ENCODE measurements at regions not wholly inside any gene's neighbourhood (a gene's known extent, or its start where the extent isn't known, plus 50 kb on each side); places are given as distances from the start of the nearest gene placed in this dataset.

GRCh38 chr7:53917637-53918036, 624.5 kb upstream of the VSTM2A start:
- Histone ChIP-seq H3K9me3 (ENCODE audit: low read length) (0 out of 2 replicates have a peak, but pooled peaks cover 3% of the 10 kb centered on the region), H4K20me1 (ENCODE audit: low read length) (no peaks in the 10 kb centered on the region), H3K9ac (ENCODE audit: low read length) (no peak overlapping the region), H3K4me3 (ENCODE audit: low read length) (no peak overlapping the region), H3K27ac (ENCODE audit: low read length) (no peak overlapping the region), H3K27me3 (ENCODE audit: low read length) (no peaks in the 10 kb centered on the region), H2AFZ (ENCODE audit: low read length) (no peak overlapping the region), H3K9me2 (replicated peaks; ENCODE audit: low read length) (no peaks in the 10 kb centered on the region), H3K4me2 (ENCODE audit: low read length) (no peak overlapping the region), H3F3A (ENCODE audit: low read length, unreplicated experiment) (no peaks in the 10 kb centered on the region), H3K36me3 (ENCODE audit: low read depth, low read length) (no peaks in the 10 kb centered on the region), H3K79me2 (ENCODE audit: low read length) (no peaks in the 10 kb centered on the region), H3K4me1 (ENCODE audit: insufficient read depth, low read length) (no peaks in the 10 kb centered on the region)
- intact Hi-C loops (cut with micrococcal nuclease) = no loop called here
- BruUV-seq (replicated peaks) = no TSS peak
- ChIA-PET POLR2A (ENCODE audit: unreplicated experiment) (no interaction called here), CTCF (no interaction called here)
- DNase-seq = no peak
- TF ChIP-seq EZH2phosphoT487 (IDR thresholded peaks at IDR 0.05; ENCODE audit: borderline replicate concordance, low read length) = no peak
- no peak for TF ChIP-seq EZH2 (IDR thresholded peaks at IDR 0.05; ENCODE audit: low read length, unreplicated experiment)
- TF ChIP-seq CTCF (conservative IDR thresholded peaks at IDR 0.05; ENCODE audit: low read depth, low read length) = no peak
- ATAC-seq = no peak

- no peaks in the 10 kb centered on the region for H3K9me2 ChIP-seq (replicated peaks; ENCODE audit: low read length)
- H3K79me2 ChIP-seq (ENCODE audit: low read length) = no peaks in the 10 kb centered on the region
- intact Hi-C loops (cut with micrococcal nuclease) = no loop called here
- no peak overlapping the region for H2AFZ ChIP-seq (ENCODE audit: low read length)
- no peaks in the 10 kb centered on the region for H4K20me1 ChIP-seq (ENCODE audit: low read length)
- no peak overlapping the region for H3K4me3 ChIP-seq (ENCODE audit: low read length)
- no peaks in the 10 kb centered on the region for H3K27me3 ChIP-seq (ENCODE audit: low read length)
- ATAC-seq = no peak
- ChIA-PET CTCF (no interaction called here), POLR2A (ENCODE audit: unreplicated experiment) (no interaction called here)
- no peaks in the 10 kb centered on the region for H3K4me1 ChIP-seq (ENCODE audit: insufficient read depth, low read length)
- H3F3A ChIP-seq (ENCODE audit: low read length, unreplicated experiment) = no peaks in the 10 kb centered on the region
- BruUV-seq (replicated peaks) = no TSS peak
- 0 out of 2 replicates have a peak, but pooled peaks cover 3% of the 10 kb centered on the region for H3K9me3 ChIP-seq (ENCODE audit: low read length)
- no peak overlapping the region for H3K4me2 ChIP-seq (ENCODE audit: low read length)
- DNase-seq = no peak
- no peaks in the 10 kb centered on the region for H3K36me3 ChIP-seq (ENCODE audit: low read depth, low read length)
- no peak for TF ChIP-seq CTCF (conservative IDR thresholded peaks at IDR 0.05; ENCODE audit: low read depth, low read length)
- TF ChIP-seq EZH2phosphoT487 (IDR thresholded peaks at IDR 0.05; ENCODE audit: borderline replicate concordance, low read length) = no peak
- TF ChIP-seq EZH2 (IDR thresholded peaks at IDR 0.05; ENCODE audit: low read length, unreplicated experiment) = no peak
- no peak overlapping the region for H3K9ac ChIP-seq (ENCODE audit: low read length)
- no peak overlapping the region for H3K27ac ChIP-seq (ENCODE audit: low read length)
Measured at GRCh38 chr7:53920011-53920410, 622.2 kb upstream of the VSTM2A start.

- H3K27me3 ChIP-seq (ENCODE audit: low read length) = no peaks in the 10 kb centered on the region
- POLR2A ChIA-PET (ENCODE audit: unreplicated experiment) = no interaction called here
- H2AFZ ChIP-seq (ENCODE audit: low read length) = no peak overlapping the region
- CTCF ChIA-PET = no interaction called here
- no peaks in the 10 kb centered on the region for H3F3A ChIP-seq (ENCODE audit: low read length, unreplicated experiment)
- H3K4me1 ChIP-seq (ENCODE audit: insufficient read depth, low read length) = no peaks in the 10 kb centered on the region
- no peak overlapping the region for H3K4me2 ChIP-seq (ENCODE audit: low read length)
- no peak for DNase-seq
- H3K9ac ChIP-seq (ENCODE audit: low read length) = no peak overlapping the region
- no peaks in the 10 kb centered on the region for H4K20me1 ChIP-seq (ENCODE audit: low read length)
- H3K9me2 ChIP-seq (replicated peaks; ENCODE audit: low read length) = no peaks in the 10 kb centered on the region
- H3K27ac ChIP-seq (ENCODE audit: low read length) = no peak overlapping the region
- TF ChIP-seq EZH2phosphoT487 (IDR thresholded peaks at IDR 0.05; ENCODE audit: borderline replicate concordance, low read length) (no peak), EZH2 (IDR thresholded peaks at IDR 0.05; ENCODE audit: low read length, unreplicated experiment) (no peak), CTCF (conservative IDR thresholded peaks at IDR 0.05; ENCODE audit: low read depth, low read length) (no peak)
- H3K9me3 ChIP-seq (ENCODE audit: low read length) = no peaks in the 10 kb centered on the region; the same call in 1 of the 2 replicates
- ATAC-seq = no peak
- intact Hi-C loops (cut with micrococcal nuclease) = no loop called here
- H3K79me2 ChIP-seq (ENCODE audit: low read length) = no peaks in the 10 kb centered on the region
- H3K36me3 ChIP-seq (ENCODE audit: low read depth, low read length) = no peaks in the 10 kb centered on the region
- no peak overlapping the region for H3K4me3 ChIP-seq (ENCODE audit: low read length)
- BruUV-seq (replicated peaks) = no TSS peak
Measured at GRCh38 chr7:53940483-53940882, 601.7 kb upstream of the VSTM2A start.
